Fibroblast of lung (primary cell): ENCODE measurements at regions not wholly inside any gene's neighbourhood (a gene's known extent, or its start where the extent isn't known, plus 50 kb on each side); places are given as distances from the start of the nearest gene placed in this dataset.

Experiments
- DNase-seq, 2 donors: peaks; one replicate each; pipeline versions ENCODE4 v3.0.0 to v3.0.0-alpha.2; 2010; ENCODE audit warnings: low read depth in 2 of 2
- H2AFZ ChIP-seq: 2 replicates; pipeline ENCODE4 v1.5.1; 2012; ENCODE audit warnings: low read length, control low read depth, inconsistent platforms
- H3K27ac ChIP-seq: 2 replicates; pipeline ENCODE4 v1.5.1; 2011; ENCODE audit warnings: low read length, control low read depth; ENCODE audit not compliant: insufficient read depth
- H3K27me3 ChIP-seq: 2 replicates; pipeline ENCODE4 v1.5.1; 2011; ENCODE audit warnings: mild to moderate bottlenecking, low read length; ENCODE audit not compliant: control insufficient read depth, insufficient read depth
- H3K36me3 ChIP-seq: 2 replicates; pipeline ENCODE4 v1.5.1; 2011; ENCODE audit warnings: low read length; ENCODE audit not compliant: control insufficient read depth, insufficient read depth
- H3K4me1 ChIP-seq: 2 replicates; pipeline ENCODE4 v1.5.1; 2011; ENCODE audit warnings: low read length; ENCODE audit not compliant: control insufficient read depth, insufficient read depth; ENCODE audit errors: extremely low read depth
- H3K4me2 ChIP-seq: 2 replicates; pipeline ENCODE4 v1.5.1; 2011; ENCODE audit warnings: low read length, control low read depth; ENCODE audit not compliant: insufficient read depth; ENCODE audit errors: extremely low read depth
- H3K4me3 ChIP-seq, 4 experiments: fragments of 200-600 bp in 1 of 4; sonication (generic) in 1 of 4; replicated peaks in 1 of 4; 2 replicates each; pipeline ENCODE4 v1.5.1; 2011 to 2016; ENCODE audit warnings: low read length in 4 of 4, low read depth in 3 of 4, mild to moderate bottlenecking in 3 of 4, control low read depth in 2 of 4, inconsistent platforms in 1 of 4, mixed read lengths in 1 of 4; ENCODE audit not compliant: insufficient read depth in 1 of 4; ENCODE audit errors: control extremely low read depth in 1 of 4
- H3K79me2 ChIP-seq: 2 replicates; pipeline ENCODE4 v1.5.1; 2012; ENCODE audit warnings: mild to moderate bottlenecking, low read length, inconsistent platforms; ENCODE audit not compliant: control insufficient read depth, insufficient read depth
- H3K9ac ChIP-seq: 2 replicates; pipeline ENCODE4 v1.5.1; 2011; ENCODE audit warnings: mild to moderate bottlenecking, low read length, control low read depth; ENCODE audit not compliant: insufficient read depth
- H3K9me3 ChIP-seq: 2 replicates; pipeline ENCODE4 v1.5.1; 2012; ENCODE audit warnings: low read depth, low read length; ENCODE audit not compliant: control insufficient read depth, insufficient read depth
- H4K20me1 ChIP-seq: 2 replicates; pipeline ENCODE4 v1.5.1; 2011; ENCODE audit warnings: low read length; ENCODE audit not compliant: control insufficient read depth, insufficient read depth; ENCODE audit errors: extremely low read depth
- EZH2 ChIP-seq: IDR thresholded peaks from 2 replicates; pipeline ENCODE4 v1.5.1; 2012; ENCODE audit warnings: low read length, control low read depth, mild to moderate bottlenecking; ENCODE audit errors: missing control alignments
- TF ChIP-seq, protein P1 (sequence below), 2 donors: IDR thresholded peaks in 1 of 2; conservative IDR thresholded peaks in 1 of 2; 1 replicate in 1 of 2; 2 replicates in 1 of 2; pipeline ENCODE4 v1.5.1; 2011 to 2012; ENCODE audit warnings: low read length in 2 of 2, control low read depth in 1 of 2, inconsistent platforms in 1 of 2, low read depth in 1 of 2, mild to moderate bottlenecking in 1 of 2

GRCh38 chr12:127253797-127254327, 1013.1 kb upstream of the TMEM132C start:
- DNase-seq: no peak
- Histone ChIP-seq H3K4me3 (no peak overlapping the region), H3K4me2 (no peak overlapping the region), H3K79me2 (no peaks in the 10 kb centered on the region), H3K36me3 (no peaks in the 10 kb centered on the region), H3K9ac (no peak overlapping the region), H2AFZ (no peak overlapping the region), H3K4me1 (no peaks in the 10 kb centered on the region), H3K27ac (no peak overlapping the region), H3K9me3 (no peaks in the 10 kb centered on the region), H4K20me1 (no peaks in the 10 kb centered on the region), H3K27me3 (no peaks in the 10 kb centered on the region)
- TF ChIP-seq, protein P1, sequence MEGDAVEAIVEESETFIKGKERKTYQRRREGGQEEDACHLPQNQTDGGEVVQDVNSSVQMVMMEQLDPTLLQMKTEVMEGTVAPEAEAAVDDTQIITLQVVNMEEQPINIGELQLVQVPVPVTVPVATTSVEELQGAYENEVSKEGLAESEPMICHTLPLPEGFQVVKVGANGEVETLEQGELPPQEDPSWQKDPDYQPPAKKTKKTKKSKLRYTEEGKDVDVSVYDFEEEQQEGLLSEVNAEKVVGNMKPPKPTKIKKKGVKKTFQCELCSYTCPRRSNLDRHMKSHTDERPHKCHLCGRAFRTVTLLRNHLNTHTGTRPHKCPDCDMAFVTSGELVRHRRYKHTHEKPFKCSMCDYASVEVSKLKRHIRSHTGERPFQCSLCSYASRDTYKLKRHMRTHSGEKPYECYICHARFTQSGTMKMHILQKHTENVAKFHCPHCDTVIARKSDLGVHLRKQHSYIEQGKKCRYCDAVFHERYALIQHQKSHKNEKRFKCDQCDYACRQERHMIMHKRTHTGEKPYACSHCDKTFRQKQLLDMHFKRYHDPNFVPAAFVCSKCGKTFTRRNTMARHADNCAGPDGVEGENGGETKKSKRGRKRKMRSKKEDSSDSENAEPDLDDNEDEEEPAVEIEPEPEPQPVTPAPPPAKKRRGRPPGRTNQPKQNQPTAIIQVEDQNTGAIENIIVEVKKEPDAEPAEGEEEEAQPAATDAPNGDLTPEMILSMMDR (conservative IDR thresholded peaks at IDR 0.05 in 1 of 2, IDR thresholded peaks at IDR 0.05 in 1 of 2; ENCODE audit: low read depth in 1 of 2, low read length in 2 of 2): no peak
- no peak for TF ChIP-seq EZH2

GRCh38 chr12:127254420-127254955, 1012.5 kb upstream of the TMEM132C start:
- DNase-seq: no peak
- H3K27me3 ChIP-seq: no peaks in the 10 kb centered on the region
- no peak for TF ChIP-seq EZH2
- TF ChIP-seq, protein P1 (conservative IDR thresholded peaks at IDR 0.05 in 1 of 2, IDR thresholded peaks at IDR 0.05 in 1 of 2; ENCODE audit: low read depth in 1 of 2, low read length in 2 of 2): no peak
- no peaks in the 10 kb centered on the region for H4K20me1 ChIP-seq
- no peak overlapping the region for H3K27ac ChIP-seq
- no peaks in the 10 kb centered on the region for H3K36me3 ChIP-seq
- H2AFZ ChIP-seq: no peak overlapping the region
- no peaks in the 10 kb centered on the region for H3K4me1 ChIP-seq
- no peak overlapping the region for H3K9ac ChIP-seq
- no peak overlapping the region for H3K4me2 ChIP-seq
- H3K4me3 ChIP-seq: no peak overlapping the region
- no peaks in the 10 kb centered on the region for H3K9me3 ChIP-seq
- no peaks in the 10 kb centered on the region for H3K79me2 ChIP-seq

DNA sequence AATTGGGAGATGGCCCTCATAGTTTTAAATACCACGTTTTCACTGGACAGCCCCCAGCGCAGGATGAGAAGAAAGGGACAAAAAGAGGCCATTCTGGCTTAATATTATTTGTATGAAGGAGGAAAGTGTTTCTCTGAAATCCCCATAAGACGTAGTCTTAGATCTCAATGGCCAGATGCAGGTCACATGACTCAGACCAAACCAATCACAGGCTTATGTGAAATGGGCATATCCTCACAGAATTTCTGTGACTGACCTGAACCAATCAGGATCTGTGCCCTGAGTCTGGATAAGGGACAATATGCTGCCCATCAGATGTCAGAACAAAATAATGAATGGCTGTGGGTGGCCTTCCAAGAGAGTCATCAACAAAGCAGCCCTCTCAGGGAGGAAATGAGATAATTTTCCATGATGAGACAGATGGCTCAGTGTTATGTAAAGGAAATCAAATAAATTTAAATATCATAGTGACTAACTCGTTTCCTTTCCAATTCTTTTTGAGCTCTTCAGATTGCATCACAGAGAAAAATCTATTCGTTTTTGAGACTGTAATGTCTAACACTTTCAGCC, 1009.5 kb upstream of the TMEM132C start:
- DNase-seq: peak in 1 of 2 donors; percentile 76
- no peak overlapping the region for H3K4me2 ChIP-seq
- no peaks in the 10 kb centered on the region for H3K79me2 ChIP-seq
- H3K9me3 ChIP-seq: no peaks in the 10 kb centered on the region
- H3K9ac ChIP-seq: no peak overlapping the region
- H3K36me3 ChIP-seq: no peaks in the 10 kb centered on the region
- H3K27me3 ChIP-seq: no peaks in the 10 kb centered on the region
- no peak overlapping the region for H2AFZ ChIP-seq
- no peaks in the 10 kb centered on the region for H3K4me1 ChIP-seq
- H3K27ac ChIP-seq: no peak overlapping the region
- TF ChIP-seq, protein P1 (conservative IDR thresholded peaks at IDR 0.05 in 1 of 2, IDR thresholded peaks at IDR 0.05 in 1 of 2; ENCODE audit: low read depth in 1 of 2, low read length in 2 of 2): no peak
- no peak for TF ChIP-seq EZH2
- H3K4me3 ChIP-seq: no peak overlapping the region
- no peaks in the 10 kb centered on the region for H4K20me1 ChIP-seq
